GM12891 (cell line): ENCODE measurements at regions not wholly inside any gene's neighbourhood (a gene's known extent, or its start where the extent isn't known, plus 50 kb on each side); places are given as distances from the start of the nearest gene placed in this dataset.

ENCODE experiments used
- DNase-seq: peaks from one replicate; pipeline ENCODE4 v3.0.0; 2011; ENCODE audit warnings: low spot score; ENCODE audit not compliant: insufficient read length
- FAIRE-seq: peaks from 2 replicates; lab custom pipeline; 2011; peaks lifted over from hg19 to GRCh38; lab: Jason Lieb, UNC
- PAX5 ChIP-seq: IDR thresholded peaks from 2 replicates; pipeline ENCODE4 v1.6.1; 2011; ENCODE audit warnings: low read length, moderate library complexity, mild to moderate bottlenecking; ENCODE audit not compliant: insufficient read depth, severe bottlenecking
- POLR2A ChIP-seq: IDR thresholded peaks from 2 replicates; pipeline ENCODE4 v1.6.1; 2011; ENCODE audit warnings: low read depth, low read length, control low read depth
- POLR2AphosphoS5 ChIP-seq: IDR thresholded peaks from 2 replicates; pipeline ENCODE4 v1.6.1; 2011; ENCODE audit warnings: low read depth, low read length, control low read depth
- POU2F2 ChIP-seq: IDR thresholded peaks from 2 replicates; pipeline ENCODE4 v1.6.1; 2011; ENCODE audit warnings: low read depth, mild to moderate bottlenecking, control low read depth, low read length, moderate library complexity
- SPI1 ChIP-seq: IDR thresholded peaks from 2 replicates; pipeline ENCODE4 v1.6.1; 2011; ENCODE audit warnings: low read depth, low read length, control low read depth
- TAF1 ChIP-seq: IDR thresholded peaks from 2 replicates; pipeline ENCODE4 v1.6.1; 2011; ENCODE audit warnings: low read depth, low read length, control low read depth

- DNase-seq (no peak), FAIRE-seq (no peak)
- TF ChIP-seq POLR2AphosphoS5 (no peak), POLR2A (no peak), PAX5 (no peak), TAF1 (no peak), SPI1 (no peak), POU2F2 (no peak)
These were observed 783.6 kb upstream of the ACVR2A start for GRCh38 chr2:147061269-147061668.

GRCh38 chr2:147057892-147058490 is 786.8 kb upstream of the ACVR2A start:
- no peak for FAIRE-seq
- TF ChIP-seq PAX5 (no peak), POLR2A (no peak), TAF1 (no peak), POLR2AphosphoS5 (no peak), SPI1 (no peak), POU2F2 (no peak)
- DNase-seq, result no peak

- DNase-seq (no peak), FAIRE-seq (no peak)
- no peak for TF ChIP-seq PAX5
- no peak for TF ChIP-seq TAF1
- no peak for TF ChIP-seq POLR2AphosphoS5
- TF ChIP-seq SPI1, result no peak
- TF ChIP-seq POU2F2, result no peak
- no peak for TF ChIP-seq POLR2A
These were observed 793.0 kb upstream of the ACVR2A start for GRCh38 chr2:147051814-147052213.

GRCh38 chr2:147051248-147051647 is 793.6 kb upstream of the ACVR2A start:
- TF ChIP-seq POLR2AphosphoS5 (no peak), POLR2A (no peak), POU2F2 (no peak), PAX5 (no peak), TAF1 (no peak), SPI1 (no peak)
- no peak for DNase-seq
- no peak for FAIRE-seq

- DNase-seq (no peak), FAIRE-seq (no peak)
- TF ChIP-seq POU2F2 (no peak), TAF1 (no peak), POLR2A (no peak), SPI1 (no peak), PAX5 (no peak), POLR2AphosphoS5 (no peak)
These were observed 794.9 kb upstream of the ACVR2A start for GRCh38 chr2:147049957-147050356.

- DNase-seq, result no peak
- TF ChIP-seq POLR2AphosphoS5 (no peak), POU2F2 (no peak), PAX5 (no peak), SPI1 (no peak), TAF1 (no peak), POLR2A (no peak)
- FAIRE-seq, result no peak
These were observed 798.4 kb upstream of the ACVR2A start for GRCh38 chr2:147046473-147046872.

GRCh38 chr2:147045113-147045512 is 799.7 kb upstream of the ACVR2A start:
- TF ChIP-seq TAF1 (no peak), POU2F2 (no peak), POLR2A (no peak), PAX5 (no peak), SPI1 (no peak), POLR2AphosphoS5 (no peak)
- DNase-seq (peak; percentile 7), FAIRE-seq (peak; percentile 23)

GRCh38 chr2:147041121-147041494 is 803.7 kb upstream of the ACVR2A start:
- DNase-seq (no peak), FAIRE-seq (no peak)
- TF ChIP-seq POU2F2, result no peak
- TF ChIP-seq POLR2A, result no peak
- TF ChIP-seq SPI1, result no peak
- TF ChIP-seq POLR2AphosphoS5, result no peak
- no peak for TF ChIP-seq PAX5
- TF ChIP-seq TAF1, result no peak

- DNase-seq (no peak), FAIRE-seq (no peak)
- TF ChIP-seq POLR2A (no peak), POLR2AphosphoS5 (no peak), SPI1 (no peak), POU2F2 (no peak), PAX5 (no peak), TAF1 (no peak)
These were observed 804.3 kb upstream of the ACVR2A start for GRCh38 chr2:147040298-147041120.

GRCh38 chr2:147037048-147037447 is 807.8 kb upstream of the ACVR2A start:
- TF ChIP-seq POLR2A (no peak), POU2F2 (no peak), PAX5 (no peak), TAF1 (no peak), POLR2AphosphoS5 (no peak), SPI1 (no peak)
- FAIRE-seq, result no peak
- no peak for DNase-seq
